ENCODE measurements at regions not wholly inside any gene's neighbourhood (a gene's known extent, or its start where the extent isn't known, plus 50 kb on each side); places are given as distances from the start of the nearest gene placed in this dataset.

GRCh38 chr18:24632158-24632988 is 171.9 kb downstream of the HRH4 start:
- 80 to 88% (median 82%) methylated on average over 15 of the region's 15 CpGs for WGBS, 4 donors
- Histone ChIP-seq H3K27ac (no peak overlapping the region), H3K27me3 (no peaks in the 10 kb centered on the region), H3K4me3 (no peak overlapping the region), H3K9me3 (replicated peaks in 1 of 3) (no peaks in the 10 kb centered on the region), H3K36me3 (replicated peaks in 1 of 2) (no peaks in the 10 kb centered on the region), H3K4me1 (replicated peaks in 1 of 2) (no peaks in the 10 kb centered on the region)
- no peak for DNase-seq
- intact Hi-C loops (cut with DNase I), result no loop called here
- no peak for TF ChIP-seq CTCF (IDR thresholded peaks at IDR 0.05)
- TF ChIP-seq POLR2A (IDR thresholded peaks at IDR 0.05), result no peak

- no peaks in the 10 kb centered on the region for H3K4me1 ChIP-seq (replicated peaks in 1 of 2)
- no peak for TF ChIP-seq POLR2A (IDR thresholded peaks at IDR 0.05)
- no peak for TF ChIP-seq CTCF (IDR thresholded peaks at IDR 0.05)
- 86 to 94% (median 91%) methylated on average over 3 of the region's 3 CpGs for WGBS, 4 donors
- intact Hi-C loops (cut with DNase I), result no loop called here
- no peak overlapping the region for H3K27ac ChIP-seq
- no peaks in the 10 kb centered on the region for H3K36me3 ChIP-seq (replicated peaks in 1 of 2)
- no peaks in the 10 kb centered on the region for H3K9me3 ChIP-seq (replicated peaks in 1 of 3)
- no peak for DNase-seq
- H3K4me3 ChIP-seq, result no peak overlapping the region
- no peaks in the 10 kb centered on the region for H3K27me3 ChIP-seq
Measured at GRCh38 chr18:24633121-24633520, 172.7 kb downstream of the HRH4 start.

- no peaks in the 10 kb centered on the region for H3K4me1 ChIP-seq (replicated peaks in 1 of 2)
- TF ChIP-seq POLR2A (IDR thresholded peaks at IDR 0.05) (no peak), CTCF (IDR thresholded peaks at IDR 0.05) (no peak)
- H3K36me3 ChIP-seq (replicated peaks in 1 of 2), result no peaks in the 10 kb centered on the region
- H3K27ac ChIP-seq, result no peak overlapping the region
- H3K4me3 ChIP-seq, result no peak overlapping the region
- H3K27me3 ChIP-seq, result no peaks in the 10 kb centered on the region
- H3K9me3 ChIP-seq (replicated peaks in 1 of 3), result no peaks in the 10 kb centered on the region
- intact Hi-C loops (cut with DNase I), result no loop called here
- WGBS, 4 donors, result 63 to 83% (median 67%) methylated on average over 4 of the region's 4 CpGs
- no peak for DNase-seq
Measured at GRCh38 chr18:24649571-24649970, 189.1 kb downstream of the HRH4 start.

- intact Hi-C loops (cut with DNase I), result no loop called here
- WGBS, 4 donors, result 68 to 71% (median 69%) methylated on average over 2 of the region's 2 CpGs
- no peak overlapping the region for H3K27ac ChIP-seq
- no peaks in the 10 kb centered on the region for H3K36me3 ChIP-seq (replicated peaks in 1 of 2)
- H3K9me3 ChIP-seq (replicated peaks in 1 of 3), result no peaks in the 10 kb centered on the region
- TF ChIP-seq POLR2A (IDR thresholded peaks at IDR 0.05) (no peak), CTCF (IDR thresholded peaks at IDR 0.05) (no peak)
- H3K4me1 ChIP-seq (replicated peaks in 1 of 2), result no peaks in the 10 kb centered on the region
- no peak for DNase-seq
- no peaks in the 10 kb centered on the region for H3K27me3 ChIP-seq
- no peak overlapping the region for H3K4me3 ChIP-seq
Measured at GRCh38 chr18:24651434-24651833, 191.0 kb downstream of the HRH4 start.

Data from adrenal gland (tissue), 9 donors.